22Rv1 (cell line): ENCODE measurements at regions not wholly inside any gene's neighbourhood (a gene's known extent, or its start where the extent isn't known, plus 50 kb on each side); places are given as distances from the start of the nearest gene placed in this dataset.

Experiments
- ZFX ChIP-seq: fragments of 450-650 bp; IDR thresholded peaks from 2 replicates; pipeline ENCODE4 v1.6.1; 2017; ENCODE audit warnings: antibody characterized with exemption, borderline replicate concordance
- TF ChIP-seq, protein P1 (sequence below): fragments of 450-650 bp; IDR thresholded peaks from 2 replicates; pipeline ENCODE4 v1.5.1; 2017; ENCODE audit warnings: mild to moderate bottlenecking

- TF ChIP-seq, protein P1, sequence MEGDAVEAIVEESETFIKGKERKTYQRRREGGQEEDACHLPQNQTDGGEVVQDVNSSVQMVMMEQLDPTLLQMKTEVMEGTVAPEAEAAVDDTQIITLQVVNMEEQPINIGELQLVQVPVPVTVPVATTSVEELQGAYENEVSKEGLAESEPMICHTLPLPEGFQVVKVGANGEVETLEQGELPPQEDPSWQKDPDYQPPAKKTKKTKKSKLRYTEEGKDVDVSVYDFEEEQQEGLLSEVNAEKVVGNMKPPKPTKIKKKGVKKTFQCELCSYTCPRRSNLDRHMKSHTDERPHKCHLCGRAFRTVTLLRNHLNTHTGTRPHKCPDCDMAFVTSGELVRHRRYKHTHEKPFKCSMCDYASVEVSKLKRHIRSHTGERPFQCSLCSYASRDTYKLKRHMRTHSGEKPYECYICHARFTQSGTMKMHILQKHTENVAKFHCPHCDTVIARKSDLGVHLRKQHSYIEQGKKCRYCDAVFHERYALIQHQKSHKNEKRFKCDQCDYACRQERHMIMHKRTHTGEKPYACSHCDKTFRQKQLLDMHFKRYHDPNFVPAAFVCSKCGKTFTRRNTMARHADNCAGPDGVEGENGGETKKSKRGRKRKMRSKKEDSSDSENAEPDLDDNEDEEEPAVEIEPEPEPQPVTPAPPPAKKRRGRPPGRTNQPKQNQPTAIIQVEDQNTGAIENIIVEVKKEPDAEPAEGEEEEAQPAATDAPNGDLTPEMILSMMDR, result no peak
- TF ChIP-seq ZFX, result no peak
Observed at GRCh38 chr12:95390932-95391331, 83.0 kb upstream of the METAP2 start.
